GM04503 (cell line): ENCODE measurements at regions not wholly inside any gene's neighbourhood (a gene's known extent, or its start where the extent isn't known, plus 50 kb on each side); places are given as distances from the start of the nearest gene placed in this dataset.

Experiments
- DNase-seq: peaks from one replicate; pipeline ENCODE4 v3.0.0-alpha.2; 2012; ENCODE audit warnings: low read depth

- no peak for DNase-seq
Observed at GRCh38 chr7:84294847-84295455, 100.4 kb upstream of the SEMA3A start.

GRCh38 chr7:84294391-84294790 lies 99.8 kb upstream of the SEMA3A start:
- no peak for DNase-seq

GRCh38 chr7:84291756-84292155 lies 97.2 kb upstream of the SEMA3A start:
- DNase-seq, result no peak

GRCh38 chr7:84283798-84284197 lies 89.2 kb upstream of the SEMA3A start:
- DNase-seq, result no peak

GRCh38 chr7:84281518-84281917 lies 86.9 kb upstream of the SEMA3A start:
- no peak for DNase-seq

- DNase-seq, result no peak
Observed at GRCh38 chr7:84277628-84278224, 83.1 kb upstream of the SEMA3A start.

GRCh38 chr7:84274029-84274638 lies 79.5 kb upstream of the SEMA3A start:
- DNase-seq, result no peak

GRCh38 chr7:84271543-84271942 lies 77.0 kb upstream of the SEMA3A start:
- no peak for DNase-seq

- DNase-seq, result no peak
Observed at GRCh38 chr7:84264396-84264795, 69.8 kb upstream of the SEMA3A start.

- no peak for DNase-seq
Observed at GRCh38 chr7:84263106-84263505, 68.5 kb upstream of the SEMA3A start.

GRCh38 chr7:84261509-84261908 lies 66.9 kb upstream of the SEMA3A start:
- DNase-seq, result no peak

- DNase-seq, result peak; percentile 87
Observed at GRCh38 chr7:84258628-84259027, 64.0 kb upstream of the SEMA3A start.

GRCh38 chr7:84256571-84256971 lies 62.0 kb upstream of the SEMA3A start:
- no peak for DNase-seq

GRCh38 chr7:84251277-84251781 lies 56.7 kb upstream of the SEMA3A start:
- peak; percentile 54 for DNase-seq

GRCh38 chr7:84250452-84250851 lies 55.9 kb upstream of the SEMA3A start:
- no peak for DNase-seq

- no peak for DNase-seq
Observed at GRCh38 chr7:84249656-84250055, 55.1 kb upstream of the SEMA3A start.

- no peak for DNase-seq
Observed at GRCh38 chr7:84248843-84249242, 54.3 kb upstream of the SEMA3A start.

GRCh38 chr7:84248267-84248666 lies 53.7 kb upstream of the SEMA3A start:
- no peak for DNase-seq

- no peak for DNase-seq
Observed at GRCh38 chr7:84247591-84247990, 53.0 kb upstream of the SEMA3A start.

GRCh38 chr7:84245835-84246234 lies 51.2 kb upstream of the SEMA3A start:
- DNase-seq, result no peak
